AG08395 (cell line): ENCODE measurements at regions not wholly inside any gene's neighbourhood (a gene's known extent, or its start where the extent isn't known, plus 50 kb on each side); places are given as distances from the start of the nearest gene placed in this dataset.
A peak's percentile ranks its signal among the peaks of the same experiment; 100 is the strongest.

Experiments
- DNase-seq: peaks from one replicate; pipeline ENCODE4 v3.0.0; 2012; ENCODE audit warnings: mixed read lengths, low spot score

DNA sequence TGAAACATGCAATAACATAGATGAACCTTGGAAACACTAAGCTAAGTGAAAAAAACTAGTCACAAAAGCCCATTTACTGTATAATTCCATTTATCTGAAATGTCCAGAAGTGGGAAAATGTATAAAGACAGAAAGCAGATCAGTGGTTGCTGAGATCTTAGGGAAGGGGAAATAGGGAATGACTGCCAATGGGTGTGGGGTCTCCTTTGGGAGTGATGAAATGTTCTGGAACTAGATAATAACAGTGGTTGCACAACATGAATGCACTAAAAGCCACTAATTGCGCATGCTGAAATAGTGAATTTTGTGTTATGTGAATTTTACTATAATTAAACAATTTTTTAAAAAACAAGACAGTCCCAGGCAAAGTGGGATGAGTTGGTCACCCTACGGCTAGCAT lies 472.8 kb downstream of the CCDC171 start:
- DNase-seq: no peak

DNA sequence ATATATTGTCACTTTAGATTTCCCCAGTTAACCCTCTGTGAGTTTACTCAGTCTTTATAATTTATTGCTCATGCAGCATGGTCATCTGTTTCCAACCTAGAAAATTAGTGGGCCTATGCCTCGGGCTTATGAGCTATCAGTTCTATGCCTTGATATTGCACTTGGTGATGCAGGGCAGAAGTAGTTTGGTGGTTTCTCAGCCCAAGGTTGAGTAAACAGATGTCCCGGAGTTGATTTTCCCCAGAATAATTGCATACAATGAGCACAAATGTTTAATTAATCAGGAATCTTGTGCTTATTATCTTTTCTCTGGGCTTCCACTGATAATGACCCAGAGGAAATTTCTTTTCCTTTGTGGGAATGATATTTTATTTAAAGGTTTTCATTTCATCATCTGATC lies 474.0 kb downstream of the CCDC171 start:
- DNase-seq: no peak

DNA sequence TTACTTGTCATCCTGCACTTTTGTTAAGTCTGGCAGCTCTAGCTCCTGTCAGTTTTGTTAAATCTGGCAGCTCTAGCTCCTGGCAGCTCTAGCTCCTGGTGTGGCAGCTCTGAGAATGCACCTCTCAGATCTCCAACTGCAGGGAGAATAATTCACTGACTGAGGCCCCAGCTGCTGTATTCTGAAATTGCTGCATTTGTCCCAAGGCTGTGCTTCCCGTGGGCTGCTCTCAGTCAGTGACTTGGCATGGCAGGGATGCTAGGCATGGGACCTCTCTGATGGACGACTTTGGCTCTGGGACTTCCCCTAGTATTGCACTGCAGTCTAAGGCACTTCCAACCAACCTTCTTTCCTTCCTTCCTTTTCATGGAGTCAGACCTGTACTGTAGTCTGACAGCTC lies 475.7 kb downstream of the CCDC171 start:
- DNase-seq: no peak

DNA sequence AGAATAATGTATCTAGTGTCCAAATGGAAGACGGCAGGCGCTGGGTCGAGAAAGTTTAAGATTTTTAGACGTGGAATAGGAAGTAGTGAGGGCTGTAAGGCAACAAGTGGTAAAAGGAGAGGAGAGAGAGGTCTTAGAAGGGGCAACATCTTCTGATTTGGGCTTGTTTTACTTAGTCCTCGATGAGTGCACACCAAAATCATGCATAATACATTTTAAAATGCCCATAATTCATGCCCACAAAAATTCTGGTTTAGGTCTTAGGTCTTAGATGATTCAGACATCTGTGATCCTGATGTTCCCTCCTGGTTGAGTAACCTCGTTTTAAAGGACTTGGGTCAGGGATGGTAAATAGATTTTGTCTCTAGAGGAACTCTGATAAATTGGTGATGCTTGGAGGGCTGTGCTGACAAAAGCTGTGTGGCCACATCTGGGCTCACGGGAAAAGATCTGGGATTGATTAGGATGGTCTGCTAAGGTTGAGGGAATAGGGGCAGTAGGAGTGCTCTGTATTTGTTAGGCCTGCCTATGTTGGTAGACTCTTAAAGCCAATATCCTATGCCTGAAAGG lies 476.3 kb downstream of the CCDC171 start:
- peak; percentile 59 for DNase-seq

DNA sequence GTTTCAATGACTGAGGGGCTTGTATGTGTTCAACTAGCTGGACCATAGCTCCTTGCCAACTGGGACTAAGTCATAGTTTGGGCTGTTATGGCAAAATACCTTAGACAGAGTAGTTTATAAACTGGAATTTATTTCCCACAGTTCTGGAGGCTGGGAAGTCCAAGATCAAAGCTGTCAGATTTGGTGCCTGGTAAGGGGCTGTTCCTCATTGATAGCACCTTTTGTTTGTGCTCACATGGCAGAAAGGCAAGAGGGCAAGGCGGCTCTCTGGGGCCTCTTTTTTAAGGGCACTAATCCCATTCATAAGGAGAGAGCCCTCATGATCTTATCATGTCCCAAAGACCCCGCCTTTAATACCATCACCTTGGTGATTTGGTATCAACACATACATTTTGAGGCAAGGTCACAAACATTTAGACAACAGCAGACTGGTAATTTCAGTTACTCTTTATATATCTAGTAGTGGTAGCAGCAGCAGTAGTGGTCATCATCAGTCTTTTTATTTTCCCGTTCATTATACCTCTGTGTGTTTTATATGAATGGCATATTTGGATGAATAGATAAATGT lies 477.0 kb downstream of the CCDC171 start:
- no peak for DNase-seq

DNA sequence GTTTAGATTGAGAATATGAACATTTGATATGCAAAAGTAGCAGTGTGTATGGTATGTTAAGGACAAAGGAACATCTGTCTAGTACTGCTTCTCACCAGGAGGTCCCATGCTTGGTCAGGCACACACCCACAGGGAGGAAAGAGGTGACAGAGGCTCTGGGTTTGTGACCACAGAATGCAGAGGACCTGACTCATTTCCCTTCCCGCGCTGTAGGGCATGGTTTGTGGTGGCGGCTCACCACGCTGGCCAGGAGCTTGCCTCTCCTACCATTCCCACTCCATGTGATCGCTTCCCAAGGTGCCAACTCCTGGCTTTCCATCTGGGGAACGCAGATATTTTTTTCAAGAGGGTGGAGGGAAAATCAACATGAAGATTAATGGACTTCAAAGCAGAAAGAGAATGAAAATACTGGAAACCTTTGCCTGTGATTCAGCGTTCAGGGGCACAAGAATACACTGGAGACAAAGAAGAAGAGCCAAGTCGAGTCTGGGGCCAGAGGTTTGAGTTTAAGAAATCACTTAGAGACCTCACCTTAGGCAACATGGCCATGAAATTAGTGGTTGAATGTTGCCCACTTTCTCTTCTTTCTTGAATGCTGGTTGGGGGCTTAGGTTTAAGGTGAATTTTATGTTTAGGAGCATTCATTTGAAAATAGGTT lies 477.8 kb downstream of the CCDC171 start:
- peak; percentile 83 for DNase-seq

DNA sequence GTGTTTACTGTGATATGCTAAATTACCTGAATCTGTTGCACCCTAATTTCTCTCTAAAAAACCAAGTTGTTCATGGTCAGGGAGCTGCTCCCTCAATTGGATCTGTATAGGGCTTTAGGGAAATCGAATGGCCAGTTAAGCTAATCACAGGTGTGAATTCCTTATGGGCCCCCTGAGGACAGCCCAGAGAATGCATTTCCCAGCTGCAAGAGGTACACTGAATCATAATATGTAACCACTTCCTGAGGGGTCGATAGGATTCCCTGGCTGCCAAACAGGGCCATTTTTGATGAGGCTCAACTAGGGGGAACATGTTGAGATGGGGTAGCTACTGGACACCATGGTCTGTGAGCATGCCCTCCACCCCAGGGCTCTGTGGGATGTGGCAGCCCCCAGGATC lies 478.6 kb downstream of the CCDC171 start:
- DNase-seq: no peak

DNA sequence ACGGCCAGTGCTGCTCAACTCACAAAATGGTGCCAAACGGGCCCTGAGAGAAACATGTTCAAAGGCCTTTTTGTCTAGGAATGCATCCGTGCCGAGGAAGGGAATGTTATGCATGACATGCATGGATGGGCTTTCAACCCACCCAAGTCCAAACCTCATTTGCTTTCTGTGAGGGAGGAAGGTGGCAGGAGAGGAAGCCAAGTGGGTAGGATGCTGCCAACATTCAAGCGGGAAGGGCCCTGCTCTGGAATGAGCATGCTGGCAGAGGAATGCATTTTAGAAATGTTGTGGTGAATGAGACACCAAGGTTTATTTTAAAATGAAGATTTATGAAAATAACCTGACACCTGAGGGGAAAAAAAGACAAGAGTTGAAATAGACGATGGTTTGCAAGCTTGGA lies 479.1 kb downstream of the CCDC171 start:
- DNase-seq: no peak

DNA sequence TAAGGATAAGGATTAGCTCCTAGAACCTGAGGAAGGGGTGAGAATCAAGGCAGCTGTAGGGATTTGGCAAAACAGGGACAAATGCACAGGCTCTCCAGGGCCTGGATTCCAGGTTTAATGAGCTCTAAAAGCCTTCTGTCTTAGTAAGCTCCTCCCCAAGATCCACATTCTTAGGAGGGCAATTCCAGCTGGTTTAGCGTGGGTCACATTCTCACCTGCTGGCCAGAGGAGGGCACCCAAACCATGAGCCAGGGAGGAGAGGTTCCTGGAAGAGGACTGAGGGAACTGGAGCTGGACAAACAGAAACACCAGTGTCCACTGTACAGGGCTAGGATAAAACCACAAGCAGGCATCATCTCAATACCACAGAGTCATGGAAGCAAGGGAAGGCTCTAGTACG lies 480.0 kb downstream of the CCDC171 start:
- no peak for DNase-seq

DNA sequence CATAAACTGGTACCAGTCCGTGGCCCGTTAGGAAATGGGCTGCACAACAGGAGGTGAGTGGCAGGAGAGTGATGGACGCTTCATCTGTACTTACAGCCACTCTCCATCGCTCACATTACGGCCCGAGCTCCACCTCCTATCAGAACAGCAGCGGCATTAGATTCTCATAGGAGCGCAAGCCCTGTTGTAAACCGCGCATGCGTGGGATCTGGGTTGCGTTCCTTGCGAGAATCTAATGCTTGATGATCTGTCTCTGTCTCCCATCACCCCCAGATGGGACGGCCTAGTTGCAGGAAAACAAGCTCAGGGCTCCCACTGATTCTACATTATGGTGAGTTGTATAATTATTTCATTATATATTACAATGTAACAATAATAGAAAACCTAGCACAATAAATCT lies 480.4 kb downstream of the CCDC171 start:
- no peak for DNase-seq

DNA sequence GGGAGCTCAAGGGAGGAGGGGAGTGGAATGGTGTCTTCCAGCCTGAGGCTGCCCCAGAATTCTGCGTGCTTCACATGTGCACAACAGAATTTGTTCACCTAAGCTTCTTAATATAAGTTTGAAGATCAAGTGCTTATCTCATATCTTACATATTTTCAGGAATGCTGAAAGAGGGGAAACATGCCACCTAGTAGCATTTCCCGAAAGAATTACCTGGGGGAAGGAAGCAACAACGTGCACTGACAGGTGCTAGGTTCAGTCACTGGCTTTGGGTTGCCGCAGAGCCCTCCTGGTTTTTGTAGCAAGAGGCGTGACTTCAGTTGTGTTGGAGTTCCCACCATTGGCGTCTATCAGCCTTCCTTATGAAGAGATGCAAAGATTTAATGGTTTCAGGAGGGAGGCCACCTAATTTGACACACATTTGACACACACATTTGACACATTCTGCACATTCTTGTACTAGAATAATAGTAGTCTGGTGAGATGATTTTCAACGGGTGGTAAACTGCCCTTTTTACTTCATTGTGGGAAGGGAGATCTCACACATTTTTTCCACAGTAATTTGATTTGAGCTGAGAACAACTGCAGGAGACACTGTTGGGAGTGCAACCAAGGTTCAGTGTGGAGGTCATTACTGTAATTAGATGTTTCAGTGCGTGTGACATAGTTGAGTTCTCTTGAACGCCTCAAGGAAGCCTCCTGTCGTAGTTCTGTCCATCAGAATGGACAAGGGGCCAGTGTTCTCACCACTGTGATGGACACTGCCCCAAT lies 481.3 kb downstream of the CCDC171 start:
- no peak for DNase-seq

DNA sequence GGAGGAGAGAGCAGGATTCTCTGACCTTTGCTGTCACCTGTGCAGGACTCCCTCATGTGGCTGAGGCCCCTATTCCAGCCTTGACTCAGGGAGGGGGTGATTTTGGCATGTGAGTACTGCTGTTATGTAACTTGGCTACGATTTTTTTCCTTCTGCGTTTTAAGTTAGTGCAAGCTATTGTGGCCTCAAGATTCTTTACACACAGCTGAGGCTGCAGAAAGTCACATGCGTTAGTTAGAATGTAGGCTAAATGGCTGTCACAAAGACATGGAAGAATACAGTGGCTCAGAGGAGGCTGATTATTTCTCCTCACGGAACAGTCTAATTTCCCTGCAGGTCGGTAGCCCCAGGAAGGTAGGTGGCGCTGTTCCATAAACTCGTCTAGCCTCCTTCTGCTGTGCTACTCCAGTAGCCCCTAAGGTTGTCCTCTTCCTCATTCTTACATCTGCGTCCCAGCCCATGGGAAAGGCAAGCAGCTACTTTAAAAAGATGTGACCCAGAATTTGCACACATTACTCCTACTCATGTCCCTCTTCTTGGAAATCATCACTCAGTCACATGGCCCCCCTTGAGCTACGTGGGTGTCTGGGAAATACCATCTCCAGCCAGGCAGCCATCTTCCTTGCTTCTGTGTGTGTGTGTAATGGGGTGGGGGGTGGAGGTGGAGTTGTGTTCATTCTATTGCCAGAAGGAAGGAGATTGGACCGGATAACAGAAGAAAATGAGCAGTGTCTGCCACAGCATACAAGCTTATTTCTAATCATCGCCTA lies 486.6 kb downstream of the CCDC171 start:
- no peak for DNase-seq

DNA sequence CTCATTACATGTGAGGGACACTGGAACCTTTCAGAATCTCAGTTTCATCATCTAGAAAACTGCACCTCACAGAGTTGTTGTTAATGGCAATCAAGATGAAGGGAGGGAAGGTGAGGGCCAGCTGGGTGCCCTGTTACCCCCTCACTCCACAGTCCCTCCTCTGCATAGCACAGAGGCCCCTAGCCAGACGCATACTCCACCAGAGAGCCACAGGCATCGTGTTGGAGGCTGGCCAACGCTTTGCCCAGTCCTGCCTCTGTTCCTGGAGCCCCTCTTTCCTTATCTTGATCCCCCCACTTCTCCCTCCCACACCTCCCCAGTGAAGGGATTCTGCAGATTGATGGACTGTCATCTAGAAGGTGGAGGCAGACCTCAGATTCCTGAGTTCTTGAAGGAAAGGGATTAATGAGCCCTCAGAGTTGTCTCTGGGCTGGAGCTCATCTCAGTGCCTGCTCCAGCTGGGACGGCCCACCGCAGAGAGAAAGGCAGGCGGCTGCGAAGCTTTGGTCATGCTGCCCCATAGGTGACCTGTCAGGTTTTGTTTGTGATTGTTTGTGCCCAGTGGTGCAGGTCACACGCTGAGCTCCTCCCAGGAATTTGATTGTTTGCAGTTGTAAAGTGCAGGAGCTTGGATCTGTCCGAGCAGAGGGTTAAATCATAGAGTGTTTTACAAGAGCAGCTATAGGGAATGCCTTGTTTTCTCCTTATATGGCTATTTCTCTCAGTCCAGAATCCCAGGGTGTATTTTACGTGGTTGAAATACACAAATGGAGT lies 487.3 kb downstream of the CCDC171 start:
- DNase-seq: no peak

DNA sequence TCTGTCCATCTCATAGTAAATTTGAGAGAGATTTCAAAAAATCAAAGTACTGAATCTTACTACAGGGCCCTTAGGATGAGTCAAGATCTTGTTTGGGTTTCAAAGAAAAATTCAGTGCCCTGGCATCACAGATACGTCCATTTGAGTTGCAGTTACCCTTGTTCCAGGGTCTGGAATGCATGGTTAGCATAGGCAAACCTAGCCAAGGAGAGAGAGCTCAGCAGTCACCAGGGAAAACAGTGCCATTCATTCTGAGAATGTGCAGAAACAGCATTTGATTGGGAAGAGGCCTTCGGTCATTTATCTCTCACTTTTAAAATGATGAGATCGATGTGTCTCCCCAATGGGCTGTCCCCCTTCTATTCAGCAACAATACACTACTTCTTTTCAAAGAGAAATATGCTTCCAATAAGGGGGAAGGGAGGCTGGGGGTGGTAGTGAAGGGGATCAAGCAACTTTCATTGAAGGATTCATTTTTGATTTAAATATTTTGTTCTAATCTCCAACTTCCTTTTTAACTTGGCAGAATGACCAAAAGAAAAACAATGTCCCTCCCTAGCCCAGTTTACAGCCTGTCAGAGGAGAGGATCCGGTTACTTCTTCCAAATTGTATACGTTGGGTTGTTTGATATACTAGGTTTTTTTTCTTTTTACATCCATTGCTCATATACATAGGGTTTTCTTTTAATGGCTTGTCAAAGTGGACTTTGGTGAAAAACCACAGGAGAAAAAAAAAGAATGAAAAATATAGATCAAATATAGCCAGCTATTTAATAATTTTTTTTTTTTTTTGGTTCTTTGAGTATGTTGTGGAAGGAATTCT lies 491.1 kb downstream of the CCDC171 start:
- DNase-seq: no peak

DNA sequence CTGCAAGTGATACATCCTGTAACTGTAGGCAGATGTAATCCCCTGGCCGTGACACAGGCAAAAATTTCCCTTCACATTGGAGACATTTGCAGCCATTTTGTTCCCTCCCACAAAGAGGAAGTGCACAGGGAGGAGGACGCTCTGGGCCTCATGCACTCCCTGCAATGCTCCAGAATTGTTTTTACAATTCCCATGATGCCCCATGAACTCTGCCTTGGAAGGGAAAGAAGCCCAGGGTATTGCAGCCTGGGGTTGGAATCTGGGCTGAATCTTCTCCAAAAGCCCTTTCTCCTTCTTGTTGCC lies 491.7 kb downstream of the CCDC171 start:
- no peak for DNase-seq

DNA sequence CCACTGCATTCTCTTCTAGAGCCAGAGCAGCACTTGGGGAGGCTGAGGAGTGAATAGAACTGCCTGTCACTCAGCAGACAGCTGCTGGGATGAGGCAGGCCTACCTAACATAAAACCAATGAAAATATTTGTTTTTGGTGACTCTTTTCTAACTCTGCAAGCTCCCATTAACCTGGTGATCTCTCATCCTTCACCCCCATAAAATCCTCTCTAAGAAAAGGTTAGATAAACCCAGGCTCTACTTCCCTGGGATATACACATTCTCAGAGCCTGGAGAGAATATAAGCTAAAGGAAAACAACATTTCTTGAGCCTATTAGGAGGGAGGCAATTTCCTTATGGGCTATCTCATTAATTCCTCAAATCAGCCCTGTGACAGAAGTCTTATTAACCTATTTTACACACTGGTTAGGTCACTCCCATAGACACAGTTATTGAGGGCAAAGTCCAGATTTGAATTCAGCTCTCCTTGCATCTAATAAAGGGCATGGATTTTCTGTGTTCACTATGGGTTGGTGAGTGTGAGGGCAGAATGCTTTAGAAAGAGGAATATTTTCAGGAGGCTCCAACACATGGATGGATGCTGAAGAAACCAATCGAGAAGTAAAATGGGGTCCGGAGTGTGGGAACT lies 492.9 kb downstream of the CCDC171 start:
- no peak for DNase-seq

DNA sequence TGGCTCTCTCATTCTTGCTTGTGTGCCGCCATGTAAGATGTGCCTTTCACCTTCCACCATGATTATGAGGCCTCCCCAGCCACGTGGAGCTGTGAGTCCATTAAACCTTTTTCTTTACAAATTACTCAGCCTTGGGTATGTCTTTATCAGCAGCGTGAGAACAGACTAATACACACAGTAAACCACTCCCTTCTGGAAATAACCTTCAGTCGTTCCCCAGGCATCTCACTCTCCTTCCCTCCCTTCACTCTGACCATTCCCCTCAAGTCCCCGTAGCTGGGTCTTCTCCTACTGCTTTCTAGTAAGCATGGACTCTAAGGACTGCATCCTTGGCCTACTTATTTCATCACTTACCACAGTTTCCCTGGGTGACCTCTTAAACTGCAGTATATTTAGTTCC lies 493.9 kb downstream of the CCDC171 start:
- DNase-seq: no peak

DNA sequence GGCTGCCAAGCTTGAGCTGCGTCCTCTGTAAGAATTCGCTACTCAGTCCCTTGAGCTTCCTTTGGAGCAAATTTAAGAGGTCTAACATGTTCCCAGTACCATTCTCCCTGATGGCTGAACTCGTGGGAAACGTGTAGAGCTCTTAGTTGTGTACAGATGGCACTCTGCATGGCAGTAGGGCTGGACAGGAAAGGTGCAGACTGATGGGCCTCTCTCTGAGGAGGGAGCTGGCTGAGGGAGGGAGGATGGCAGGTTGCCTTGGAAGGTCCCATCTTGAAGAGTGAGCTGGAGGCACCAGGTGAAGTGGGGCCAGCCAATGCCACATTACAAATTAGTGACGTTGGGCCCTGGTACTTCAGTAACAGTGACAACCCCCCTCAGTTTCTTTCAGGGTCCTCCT lies 495.3 kb downstream of the CCDC171 start:
- DNase-seq: no peak

DNA sequence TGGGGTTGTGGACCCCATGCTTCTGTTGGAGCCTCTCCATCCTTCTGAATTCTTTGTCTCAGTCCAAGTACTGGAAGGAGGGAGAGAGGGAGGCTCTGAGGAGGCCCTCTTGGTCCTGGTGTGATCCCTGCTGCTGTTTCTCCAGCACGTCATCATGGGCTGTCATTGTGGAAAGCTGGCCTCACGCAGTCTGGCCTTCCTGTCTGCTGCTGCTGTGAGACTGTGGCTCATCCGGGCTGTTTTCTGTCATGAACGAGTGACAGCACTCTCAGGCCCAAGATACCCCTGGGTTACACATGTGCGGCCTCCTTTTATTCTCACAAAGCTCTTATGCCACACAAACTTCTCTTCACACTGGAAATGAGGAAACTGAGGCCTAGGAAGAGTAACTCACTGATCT lies 499.3 kb downstream of the CCDC171 start:
- no peak for DNase-seq

DNA sequence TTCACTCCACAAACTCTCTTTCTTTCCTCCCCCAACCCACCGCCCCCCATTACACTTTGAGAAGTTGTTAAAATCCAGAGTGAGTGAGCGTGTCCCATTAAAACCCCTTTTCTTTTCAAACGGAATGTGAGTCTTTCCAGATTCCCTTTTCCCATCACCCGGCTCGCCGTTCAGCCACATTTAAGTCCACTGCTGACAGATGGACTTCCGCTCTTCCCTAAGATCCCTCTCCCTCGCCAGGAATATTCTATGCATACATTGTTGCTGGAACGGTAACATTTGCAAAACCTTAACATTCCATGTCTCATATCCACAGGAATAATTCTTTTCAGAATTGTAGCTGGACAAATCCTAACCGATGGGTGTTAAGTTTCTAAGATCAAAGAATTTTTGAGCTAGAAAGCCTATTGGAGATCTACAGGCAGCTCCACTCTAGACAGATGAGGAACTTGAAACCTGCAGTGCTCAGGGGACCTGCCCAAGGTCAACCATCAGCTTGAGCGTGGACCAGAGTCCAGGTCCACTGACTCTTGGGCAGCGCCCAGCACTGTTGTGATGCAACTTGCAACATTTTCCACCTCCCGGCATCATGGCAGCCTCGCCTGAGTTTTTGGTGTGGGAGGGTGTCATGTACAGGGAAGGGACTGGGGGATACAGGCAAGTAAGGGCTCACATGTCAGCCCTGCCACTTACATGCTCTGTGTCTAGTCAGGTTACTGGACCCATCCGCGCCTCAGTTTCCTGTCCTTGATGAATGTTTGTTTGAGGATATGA lies 500.1 kb downstream of the CCDC171 start:
- no peak for DNase-seq
